Fibroblast of skin of left quadriceps (primary cell): ENCODE measurements at regions not wholly inside any gene's neighbourhood (a gene's known extent, or its start where the extent isn't known, plus 50 kb on each side); places are given as distances from the start of the nearest gene placed in this dataset.
"Not testable (repeated sequence)": the region's sequence is repeated elsewhere in the genome, so short reads cannot be mapped to it uniquely, and the experiment has no call there.

Experiments used
- DNase-seq, 2 experiments: peaks; one replicate each; pipeline ENCODE4 v3.0.0-alpha.2; 2013; ENCODE audit warnings: low read depth in 2 of 2

- DNase-seq: not testable (repeated sequence)
These were observed 177.2 kb upstream of the TBX18 start for GRCh38 chr6:84941609-84942008.

DNA sequence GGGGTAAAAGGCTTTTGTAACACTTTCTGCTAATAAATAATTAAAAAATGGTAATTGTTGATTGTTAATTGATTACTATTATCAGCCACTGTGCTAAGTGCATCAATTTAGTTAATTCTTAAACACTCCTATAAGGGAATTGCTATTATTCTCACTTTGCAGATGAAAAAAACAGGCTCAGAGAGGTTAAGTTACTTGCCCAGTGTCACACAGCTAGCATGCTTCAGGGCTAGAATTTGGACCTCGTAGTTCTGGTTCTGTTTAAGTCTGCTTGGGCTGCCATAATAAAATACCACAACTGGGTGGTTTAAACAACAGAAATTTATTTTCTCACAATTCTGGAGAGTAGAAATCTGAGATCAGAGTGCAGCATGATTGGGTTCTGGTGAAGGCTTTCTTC lies 164.8 kb upstream of the TBX18 start:
- DNase-seq: no peak

DNA sequence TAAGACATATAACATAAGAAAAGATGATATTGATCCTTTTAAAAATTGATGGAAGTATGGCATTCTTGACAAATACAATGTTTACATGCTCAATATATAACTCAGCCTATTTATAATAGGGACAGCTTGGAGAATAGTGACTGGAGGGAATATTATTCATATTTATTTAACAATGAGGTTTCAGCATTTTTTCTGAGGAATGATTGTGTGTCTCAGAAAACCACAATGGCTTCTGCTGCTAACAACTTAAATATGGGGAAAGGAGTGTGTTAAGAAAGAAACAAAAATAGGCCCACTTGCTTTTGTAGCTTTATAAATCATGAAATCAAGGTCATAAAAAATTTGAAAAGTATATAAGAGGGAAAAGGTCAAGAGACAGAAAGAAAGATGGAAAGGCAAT lies 163.2 kb upstream of the TBX18 start:
- no peak for DNase-seq

DNA sequence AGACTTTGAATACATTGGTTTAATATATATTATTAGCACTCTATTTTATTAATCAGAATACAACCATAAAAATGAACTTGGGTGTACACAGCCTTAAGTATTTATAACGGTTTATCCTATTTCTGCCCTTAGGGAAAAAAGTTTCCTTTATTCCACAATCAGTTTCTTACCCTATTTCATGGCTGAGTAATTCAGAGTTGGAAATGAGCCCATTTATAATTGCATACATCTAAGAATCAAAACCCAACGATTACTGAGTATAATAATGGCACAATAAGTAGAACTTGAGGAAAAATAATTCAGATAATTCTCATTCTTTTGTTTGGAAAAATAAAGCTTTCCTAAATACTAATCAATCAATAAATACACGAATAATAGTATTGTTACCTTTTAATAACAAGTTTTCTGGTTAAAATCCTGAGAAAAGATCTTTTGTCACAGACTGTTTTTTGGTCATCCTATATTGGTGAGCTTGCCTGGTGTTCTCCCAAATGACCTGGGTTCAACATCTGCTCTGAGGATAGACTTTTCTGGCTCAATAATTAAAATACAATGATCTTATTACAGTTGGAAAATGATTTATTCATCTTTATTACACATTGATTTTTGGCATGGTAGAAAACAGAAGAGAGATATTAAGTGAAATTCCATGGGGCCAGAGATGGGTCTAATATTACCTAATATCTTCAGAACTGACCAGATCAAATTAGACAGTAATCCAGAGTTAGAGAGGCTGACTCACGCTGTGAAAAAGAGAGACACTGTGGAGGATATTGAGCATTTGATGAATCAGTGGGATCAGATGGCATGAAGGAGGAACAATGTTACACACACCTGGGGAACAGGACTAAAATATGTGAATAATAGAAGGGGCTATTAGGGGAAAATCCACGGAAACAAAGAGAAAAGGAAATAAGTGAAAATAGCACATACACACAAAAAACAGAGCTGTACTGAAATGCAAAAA lies 162.1 kb upstream of the TBX18 start:
- DNase-seq: no peak

DNA sequence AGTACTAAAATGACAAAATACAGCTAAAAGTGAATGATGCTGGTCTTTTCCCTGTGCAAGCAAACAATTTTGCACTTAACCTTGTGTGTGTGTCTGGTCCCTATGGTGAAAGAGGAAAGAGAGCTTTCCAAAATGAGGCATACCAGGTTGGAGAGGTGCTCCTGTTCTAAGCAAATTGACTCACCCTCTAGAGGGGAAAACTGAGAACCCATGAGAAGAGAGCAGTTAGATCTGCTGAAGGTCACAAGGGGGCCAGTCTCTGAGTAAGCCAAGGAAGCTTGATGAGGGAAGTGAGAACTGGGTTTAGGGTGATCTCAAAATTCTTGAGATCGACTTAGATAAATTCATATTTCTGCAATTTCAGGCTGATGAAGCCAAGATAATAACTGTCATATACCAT lies 157.5 kb upstream of the TBX18 start:
- no peak for DNase-seq

DNA sequence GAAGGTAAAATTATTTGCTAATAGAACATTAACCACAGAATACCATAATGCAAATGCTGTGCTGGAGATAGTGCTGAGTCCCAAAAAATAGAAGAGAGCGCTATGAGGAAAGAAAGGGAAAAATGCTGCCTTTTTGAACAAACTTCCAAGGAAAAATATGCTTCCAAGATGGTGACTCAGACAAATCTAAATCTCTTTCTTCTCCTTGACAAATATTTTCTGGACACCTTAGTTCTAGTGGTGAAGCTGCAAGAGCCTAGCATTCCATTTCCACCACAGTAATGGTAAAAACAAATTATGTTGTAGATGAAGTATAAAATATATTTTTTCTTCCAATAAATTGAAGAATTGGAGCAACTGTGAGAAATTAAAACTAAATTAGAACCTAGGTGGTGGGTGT lies 155.6 kb upstream of the TBX18 start:
- peak in 1 of 2 experiments; percentile 27 for DNase-seq

DNA sequence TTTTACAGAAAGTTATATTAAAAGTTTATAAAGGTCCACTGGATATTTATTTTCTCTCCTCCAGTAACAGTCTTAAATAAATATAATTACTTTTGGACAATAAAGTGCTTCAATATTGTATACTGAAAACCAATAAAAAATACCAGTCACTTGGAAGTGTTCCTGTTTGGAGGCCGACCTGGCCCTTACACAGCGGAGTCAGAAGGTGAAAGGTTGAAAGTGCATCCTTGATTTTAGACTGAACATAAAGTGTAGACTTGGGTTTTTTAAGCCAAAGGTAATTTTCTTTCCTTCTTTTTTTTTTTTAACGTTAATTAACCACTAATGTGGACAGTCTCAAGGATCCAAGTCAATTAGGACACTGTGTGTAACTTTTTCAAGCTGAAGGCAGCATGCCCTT lies 152.3 kb upstream of the TBX18 start:
- no peak for DNase-seq

DNA sequence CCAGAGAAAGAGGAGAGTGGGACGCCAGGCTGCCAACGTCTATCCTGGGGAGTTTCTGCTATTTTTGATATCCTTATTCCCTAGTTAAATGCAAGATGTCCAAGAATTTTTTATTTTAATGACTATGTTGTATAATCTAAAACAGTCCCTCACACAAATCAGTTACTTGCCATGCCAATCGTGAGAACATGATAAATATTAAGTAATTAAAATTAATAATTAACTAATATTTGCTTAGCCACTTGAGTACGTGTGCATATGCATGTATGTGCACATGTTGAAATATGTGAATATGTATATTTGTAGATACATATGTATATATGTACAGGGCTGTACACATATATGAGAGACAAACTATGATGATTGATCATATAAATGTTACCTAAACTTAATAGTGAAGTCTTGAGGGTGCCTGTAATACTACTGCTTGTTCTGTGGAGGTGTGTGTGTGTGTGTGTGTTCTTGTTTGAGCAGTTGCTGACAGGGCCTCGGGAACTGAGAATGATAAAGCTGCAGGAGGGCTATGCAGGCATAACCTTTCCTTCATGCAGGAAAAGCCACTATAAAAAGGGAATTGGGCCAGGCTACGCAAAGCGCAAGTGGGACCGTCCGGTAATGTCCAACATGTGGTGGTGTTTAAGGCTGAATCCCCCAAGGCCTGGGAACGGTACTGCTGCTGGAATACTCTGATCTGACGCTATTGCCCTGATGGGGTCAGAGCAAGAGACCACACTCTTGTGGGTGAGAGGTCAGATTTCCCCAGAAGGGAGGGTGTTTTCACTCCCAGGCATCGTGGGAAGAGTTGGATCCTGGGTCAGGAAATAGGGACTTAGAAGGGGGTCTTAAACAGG lies 148.3 kb upstream of the TBX18 start:
- no peak for DNase-seq

DNA sequence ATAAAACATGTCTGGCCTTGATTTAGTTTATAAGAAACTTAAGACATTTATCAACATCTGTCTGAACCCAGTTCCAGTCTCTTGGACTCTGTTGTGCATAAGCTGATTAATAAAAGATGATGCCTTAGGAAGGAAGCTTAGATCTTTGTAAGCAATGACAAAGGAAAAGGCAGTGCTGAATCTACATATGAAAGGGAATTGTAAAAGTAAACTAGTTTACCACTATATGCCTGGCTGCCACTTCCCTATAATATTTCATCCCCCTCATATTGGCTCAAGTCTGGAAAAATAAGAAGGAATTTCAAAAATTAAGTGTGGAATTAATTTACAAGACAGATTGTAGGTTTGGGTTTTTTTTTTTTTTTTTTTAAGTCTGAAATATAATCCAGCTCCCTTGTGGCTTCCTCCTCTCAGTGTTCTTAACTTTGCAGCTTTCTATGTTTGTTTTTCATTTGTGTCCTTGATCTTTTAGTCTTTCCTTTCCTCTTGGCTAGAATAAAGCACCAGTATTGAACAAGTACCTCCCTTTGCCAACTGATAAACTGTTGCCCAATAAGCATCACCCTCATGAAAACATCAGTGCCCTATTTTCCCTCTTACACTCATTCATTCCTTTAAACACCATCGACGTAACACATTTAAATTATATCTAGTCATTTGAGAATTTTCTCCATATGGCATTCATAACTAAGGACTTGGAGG lies 146.7 kb upstream of the TBX18 start:
- DNase-seq: no peak

DNA sequence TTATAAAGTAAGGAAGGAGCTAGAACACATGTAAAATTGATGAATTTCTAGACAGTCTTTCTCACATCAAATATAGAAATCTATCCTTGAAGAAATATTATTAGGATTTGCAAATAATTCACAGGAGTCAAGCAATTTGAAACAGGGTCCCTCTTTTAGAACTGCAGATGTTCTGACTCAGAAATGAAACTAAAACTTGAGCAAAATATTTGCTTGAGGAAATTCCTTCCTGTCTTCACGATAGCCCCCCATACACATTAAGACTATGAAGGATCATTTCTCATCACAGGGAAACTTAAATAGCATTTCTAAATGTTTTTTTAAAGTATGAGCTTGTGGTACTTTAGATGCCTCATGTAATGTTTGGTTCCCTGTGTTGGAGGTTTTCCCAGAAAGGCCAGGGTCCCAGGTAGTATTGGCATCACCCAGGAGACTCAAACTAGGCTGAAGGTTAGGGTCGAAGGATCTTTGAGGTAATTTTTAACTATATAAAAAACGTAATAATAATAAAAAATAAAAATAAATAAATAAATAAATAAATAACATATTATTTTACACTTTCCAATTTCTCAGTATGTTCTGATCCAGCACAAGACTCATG lies 144.0 kb upstream of the TBX18 start:
- no peak for DNase-seq

GRCh38 chr6:84906514-84906913 lies 142.1 kb upstream of the TBX18 start:
- no peak for DNase-seq

- no peak for DNase-seq
These were observed 141.4 kb upstream of the TBX18 start for GRCh38 chr6:84905823-84906222.

- no peak for DNase-seq
These were observed 138.0 kb upstream of the TBX18 start for GRCh38 chr6:84902354-84902928.

DNA sequence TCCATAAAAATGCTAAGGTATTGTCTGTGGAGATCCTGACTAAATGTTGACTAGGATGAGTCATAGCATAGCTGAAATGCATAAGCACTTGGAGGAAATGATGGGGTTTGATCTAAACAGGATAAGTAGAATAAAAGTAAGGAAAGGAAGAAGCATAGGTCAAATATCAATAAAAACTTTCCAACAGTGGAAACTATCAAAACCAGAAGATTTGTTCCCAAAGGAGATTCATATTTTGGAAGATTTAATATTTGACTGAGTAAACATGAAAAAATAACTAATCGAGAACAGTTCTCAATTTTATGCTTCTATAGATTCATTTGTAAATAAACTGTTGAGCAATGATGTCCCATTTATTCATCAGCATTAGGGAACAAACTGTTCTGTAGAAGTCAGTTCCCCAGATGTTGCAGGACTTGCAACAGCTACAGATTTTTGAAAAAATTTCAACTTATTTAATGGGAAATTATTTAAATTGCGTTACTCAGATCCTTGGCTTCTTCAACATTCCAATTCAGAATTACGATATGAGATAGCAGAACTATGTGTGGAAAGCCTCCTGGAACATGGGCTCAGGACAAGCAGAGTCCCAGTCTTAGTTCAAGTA lies 133.7 kb upstream of the TBX18 start:
- peak in 1 of 2 experiments; percentile 32 for DNase-seq

GRCh38 chr6:84897011-84897410 lies 132.6 kb upstream of the TBX18 start:
- no peak for DNase-seq

DNA sequence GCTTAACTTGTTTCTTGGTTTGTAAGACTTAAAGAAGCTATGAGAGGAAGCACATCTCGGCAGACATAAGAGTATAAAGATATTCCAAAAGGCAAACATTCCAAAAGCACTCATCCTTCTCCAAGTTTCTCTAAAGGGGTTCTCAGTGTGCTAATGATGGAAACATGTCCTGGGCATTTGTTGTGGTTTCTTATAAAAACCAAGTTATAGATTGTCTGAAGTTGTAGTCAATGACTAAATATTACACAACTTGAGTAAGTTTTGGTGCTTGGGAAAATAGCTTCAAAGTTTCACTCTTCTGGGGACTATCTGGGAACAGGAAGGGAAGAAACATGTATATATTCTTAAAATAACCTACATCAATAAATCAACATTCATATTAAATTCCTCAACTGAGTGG lies 128.3 kb upstream of the TBX18 start:
- peak; percentile 51 to 56 for DNase-seq

- no peak for DNase-seq
These were observed 118.7 kb upstream of the TBX18 start for GRCh38 chr6:84882768-84883766.

DNA sequence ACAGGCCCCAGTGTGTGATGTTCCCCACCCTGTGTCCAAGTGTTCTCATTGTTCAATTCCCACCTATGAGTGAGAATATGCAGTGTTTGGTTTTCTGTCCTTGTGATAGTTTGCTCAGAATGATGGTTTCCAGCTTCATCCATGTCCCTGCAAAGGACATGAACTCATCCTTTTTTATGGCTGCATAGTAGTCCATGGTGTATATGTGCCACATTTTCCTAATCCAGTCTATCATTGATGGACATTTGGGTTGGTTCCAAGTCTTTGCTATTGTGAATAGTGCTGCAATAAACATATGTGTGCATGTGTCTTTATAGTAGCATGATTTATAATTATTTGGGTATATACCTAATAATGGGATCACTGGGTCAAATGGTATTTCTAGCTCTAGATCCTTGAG lies 115.0 kb upstream of the TBX18 start:
- DNase-seq: not testable (repeated sequence)

- no peak for DNase-seq
These were observed 113.3 kb upstream of the TBX18 start for GRCh38 chr6:84877515-84878210.
